Epithelial cell of esophagus (primary cell): ENCODE measurements at regions not wholly inside any gene's neighbourhood (a gene's known extent, or its start where the extent isn't known, plus 50 kb on each side); places are given as distances from the start of the nearest gene placed in this dataset.
A peak's percentile ranks its signal among the peaks of the same experiment; 100 is the strongest.

Experiments used
- DNase-seq: peaks from one replicate; pipeline ENCODE4 v3.0.0; 2010; ENCODE audit warnings: low read depth
- H3K4me3 ChIP-seq: 2 replicates; pipeline ENCODE4 v1.5.1; 2011; ENCODE audit warnings: mild to moderate bottlenecking, low read length, control low read depth
- CTCF ChIP-seq: IDR thresholded peaks from 2 replicates; pipeline ENCODE4 v1.5.1; 2011; ENCODE audit warnings: low read depth, mild to moderate bottlenecking, low read length, control low read depth, inconsistent platforms; ENCODE audit not compliant: insufficient read depth; ENCODE audit errors: missing control alignments

DNA sequence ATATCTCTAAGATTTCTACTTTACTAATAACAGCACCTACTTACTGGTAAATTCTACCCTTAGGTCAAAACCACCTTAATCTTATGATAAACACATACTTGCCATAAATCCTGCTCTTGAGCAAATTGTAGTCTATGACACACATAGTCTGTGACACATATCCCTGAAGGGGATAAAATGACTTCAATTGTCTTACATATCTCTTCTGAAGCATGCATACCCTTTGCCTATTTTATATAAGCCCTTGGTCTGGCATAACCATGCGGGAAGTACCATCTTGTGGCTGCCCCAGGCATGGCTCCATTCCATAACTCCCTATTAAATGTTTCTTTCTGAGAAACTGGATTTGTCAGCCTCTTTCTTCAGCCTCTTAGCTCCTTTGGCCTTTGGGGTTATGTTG lies 248.9 kb downstream of the SLC7A11 start:
- no peak overlapping the region for H3K4me3 ChIP-seq
- peak; percentile 10 for TF ChIP-seq CTCF
- DNase-seq, result peak; percentile 67

- DNase-seq, result peak; percentile 42
- no peak overlapping the region for H3K4me3 ChIP-seq
- TF ChIP-seq CTCF, result no peak
These were observed 260.9 kb downstream of the SLC7A11 start for GRCh38 chr4:137981277-137981676.

- no peak overlapping the region for H3K4me3 ChIP-seq
- TF ChIP-seq CTCF, result no peak
- no peak for DNase-seq
These were observed 261.5 kb downstream of the SLC7A11 start for GRCh38 chr4:137980641-137981040.

- H3K4me3 ChIP-seq, result no peak overlapping the region
- TF ChIP-seq CTCF, result no peak
- no peak for DNase-seq
These were observed 262.2 kb downstream of the SLC7A11 start for GRCh38 chr4:137979938-137980337.

DNA sequence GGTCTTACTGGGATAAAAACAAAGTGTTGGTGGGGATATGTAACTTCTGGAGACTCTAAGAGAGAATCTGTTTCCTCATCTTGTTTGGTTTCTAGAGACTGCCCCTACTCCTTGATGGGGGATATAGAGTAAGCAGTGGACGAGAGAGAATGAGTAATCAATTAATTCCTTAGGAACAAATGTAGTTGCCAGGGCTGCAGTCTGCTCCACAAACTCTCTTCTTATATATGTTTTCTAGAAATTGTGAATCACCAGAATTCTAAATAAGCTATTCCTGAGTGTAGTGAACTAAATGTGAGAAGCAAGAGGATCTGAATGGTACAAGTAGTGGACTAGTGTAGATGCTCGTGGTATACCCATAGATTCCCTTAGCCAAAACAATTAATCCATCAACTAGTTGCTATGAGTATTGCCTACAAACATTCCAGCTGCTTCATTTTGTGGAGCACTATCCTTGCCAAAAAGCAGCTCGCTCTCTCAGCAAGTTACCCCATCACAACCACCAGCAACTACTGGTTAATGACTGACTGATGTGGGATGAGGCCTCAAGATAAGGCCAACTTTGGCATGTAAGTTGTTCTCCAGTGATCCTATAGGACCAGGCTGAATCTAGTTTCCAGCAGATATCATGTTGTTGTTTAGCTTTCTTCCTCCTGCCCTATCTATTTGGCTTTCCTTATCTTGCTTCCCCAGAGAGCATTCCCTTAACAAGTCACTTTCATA lies 273.0 kb downstream of the SLC7A11 start:
- TF ChIP-seq CTCF, result no peak
- no peak for DNase-seq
- H3K4me3 ChIP-seq, result no peak overlapping the region

DNA sequence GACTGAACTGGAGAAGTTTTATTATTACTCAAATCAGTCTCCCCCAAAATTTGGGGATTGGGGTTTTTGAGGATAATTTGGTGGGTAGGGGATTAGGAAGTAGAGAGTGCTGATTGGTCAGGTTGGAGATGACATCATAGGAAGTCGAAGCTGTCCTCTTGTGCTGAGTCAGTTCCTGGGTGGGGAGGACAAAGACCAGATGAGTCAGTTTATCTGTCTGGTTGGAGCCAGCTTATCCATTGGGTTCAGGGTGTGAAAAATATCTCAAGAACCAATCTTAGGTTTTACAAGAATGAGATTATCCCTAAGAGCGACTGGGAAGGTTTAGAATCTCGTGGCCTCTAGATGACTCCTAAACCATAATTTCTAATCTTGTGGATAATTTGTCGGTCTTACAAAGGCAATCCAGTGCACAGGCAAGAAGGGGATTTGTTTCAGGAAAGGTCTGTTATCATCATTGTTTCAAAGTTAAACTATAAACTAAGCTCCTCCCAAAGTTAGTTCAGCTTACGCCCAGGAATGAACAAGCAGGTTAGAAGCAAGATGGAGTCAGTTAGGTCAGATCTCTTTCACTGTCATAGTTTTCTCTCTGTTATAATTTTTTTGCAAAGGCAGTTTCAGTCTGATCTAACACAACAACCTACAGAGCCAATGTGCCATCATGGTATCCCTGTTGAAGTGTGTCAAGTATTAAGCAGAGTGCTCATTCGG lies 274.5 kb downstream of the SLC7A11 start:
- TF ChIP-seq CTCF, result no peak
- DNase-seq, result peak; percentile 23
- no peak overlapping the region for H3K4me3 ChIP-seq
